Prostate gland (tissue), 2 donors: ENCODE measurements at regions not wholly inside any gene's neighbourhood (a gene's known extent, or its start where the extent isn't known, plus 50 kb on each side); places are given as distances from the start of the nearest gene placed in this dataset.

Source experiments
- CTCF ChIP-seq, 4 experiments: fragments of 200-600 bp in 2 of 4; fragments of 450-650 bp in 2 of 4; sonication (generic) in 2 of 4; IDR thresholded peaks; 1 replicate in 3 of 4; 2 replicates in 1 of 4; pipeline ENCODE4 v1.5.1; 2016 to 2019; ENCODE audit warnings: antibody characterized with exemption in 4 of 4, mild to moderate bottlenecking in 2 of 4, moderate library complexity in 2 of 4
- POLR2AphosphoS5 ChIP-seq: sonication (generic); formaldehyde crosslinking; IDR thresholded peaks from one replicate; pipeline ENCODE4 v1.6.1; 2017; ENCODE audit warnings: antibody characterized with exemption

GRCh38 chr2:155151472-155151871 lies 453.0 kb downstream of the KCNJ3 start:
- TF ChIP-seq CTCF (IDR thresholded peaks at IDR 0.05): no peak
- TF ChIP-seq POLR2AphosphoS5: no peak
